Bronchial epithelial cell (primary cell): ENCODE measurements at regions not wholly inside any gene's neighbourhood (a gene's known extent, or its start where the extent isn't known, plus 50 kb on each side); places are given as distances from the start of the nearest gene placed in this dataset.
A peak's percentile ranks its signal among the peaks of the same experiment; 100 is the strongest.

ENCODE experiments used
- DNase-seq: peaks from one replicate; pipeline ENCODE4 v3.0.0-alpha.2; 2010; ENCODE audit warnings: low read depth
- FAIRE-seq: peaks from 2 replicates; lab custom pipeline; 2011; peaks lifted over from hg19 to GRCh38; lab: Jason Lieb, UNC
- H3K27me3 ChIP-seq: 2 replicates; pipeline ENCODE4 v1.5.1; 2011; ENCODE audit warnings: low read length; ENCODE audit not compliant: control insufficient read depth, insufficient read depth
- H3K36me3 ChIP-seq: 2 replicates; pipeline ENCODE4 v1.5.1; 2011; ENCODE audit warnings: low read length; ENCODE audit not compliant: control insufficient read depth, insufficient read depth
- H3K4me3 ChIP-seq: 2 replicates; pipeline ENCODE4 v1.5.1; 2011; ENCODE audit warnings: mild to moderate bottlenecking, low read depth, low read length, control low read depth
- CTCF ChIP-seq: IDR thresholded peaks from 2 replicates; pipeline ENCODE4 v1.5.1; 2011; ENCODE audit warnings: mild to moderate bottlenecking, moderate library complexity, low read length, control low read depth, inconsistent platforms; ENCODE audit not compliant: insufficient read depth, severe bottlenecking

DNA sequence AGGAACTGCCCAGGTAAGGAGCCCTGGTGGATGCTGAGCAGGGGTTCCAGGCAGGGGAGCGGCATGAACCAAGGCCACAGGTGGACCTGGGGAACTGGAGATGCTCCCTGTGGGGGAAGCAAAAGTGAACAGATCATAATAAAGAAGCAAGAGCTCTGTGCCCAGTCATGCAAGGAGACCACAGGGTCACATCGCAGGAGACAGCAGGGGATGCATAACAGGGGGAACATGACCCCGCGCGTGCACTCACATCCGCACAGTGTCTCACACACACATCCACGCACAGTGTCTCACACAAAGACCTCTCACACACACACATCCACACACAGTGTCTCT lies 473.3 kb upstream of the HS6ST1 start:
- DNase-seq (no peak), FAIRE-seq (no peak)

GRCh38 chr2:128792476-128793054 lies 473.9 kb upstream of the HS6ST1 start:
- FAIRE-seq: no peak
- TF ChIP-seq CTCF: no peak

More for the DNA sequence above, 473.3 kb upstream of the HS6ST1 start:
- H3K36me3 ChIP-seq: no peaks in the 10 kb centered on the region
- no peaks in the 10 kb centered on the region for H3K27me3 ChIP-seq
- H3K4me3 ChIP-seq: no peak overlapping the region
- no peak for TF ChIP-seq CTCF

DNA sequence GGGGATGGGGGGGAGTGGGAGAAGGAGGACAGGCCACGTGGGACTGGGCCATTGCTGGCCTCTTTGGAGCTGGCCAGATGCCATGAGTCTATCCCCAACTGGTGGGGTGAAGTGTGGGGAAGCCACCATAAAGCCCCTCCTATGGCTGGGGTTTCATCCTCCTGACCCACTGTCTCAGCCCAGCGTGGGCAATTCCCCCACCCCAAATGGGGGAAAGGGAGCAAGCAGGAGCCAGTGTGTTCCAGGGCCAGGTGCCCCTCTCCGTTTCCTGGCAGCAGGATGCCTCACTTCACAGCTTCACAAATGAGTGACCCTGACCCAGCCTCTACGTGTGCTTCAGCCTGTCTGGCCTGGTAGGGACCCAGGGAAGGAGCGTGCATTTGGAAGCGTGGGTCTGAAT lies 474.7 kb upstream of the HS6ST1 start:
- no peak for TF ChIP-seq CTCF
- Histone ChIP-seq H3K36me3 (no peaks in the 10 kb centered on the region), H3K27me3 (no peaks in the 10 kb centered on the region), H3K4me3 (no peak overlapping the region)
- FAIRE-seq (no peak), DNase-seq (no peak)

More at GRCh38 chr2:128792476-128793054, 473.9 kb upstream of the HS6ST1 start:
- Histone ChIP-seq H3K36me3 (no peaks in the 10 kb centered on the region), H3K27me3 (no peaks in the 10 kb centered on the region), H3K4me3 (no peak overlapping the region)
- DNase-seq: no peak

DNA sequence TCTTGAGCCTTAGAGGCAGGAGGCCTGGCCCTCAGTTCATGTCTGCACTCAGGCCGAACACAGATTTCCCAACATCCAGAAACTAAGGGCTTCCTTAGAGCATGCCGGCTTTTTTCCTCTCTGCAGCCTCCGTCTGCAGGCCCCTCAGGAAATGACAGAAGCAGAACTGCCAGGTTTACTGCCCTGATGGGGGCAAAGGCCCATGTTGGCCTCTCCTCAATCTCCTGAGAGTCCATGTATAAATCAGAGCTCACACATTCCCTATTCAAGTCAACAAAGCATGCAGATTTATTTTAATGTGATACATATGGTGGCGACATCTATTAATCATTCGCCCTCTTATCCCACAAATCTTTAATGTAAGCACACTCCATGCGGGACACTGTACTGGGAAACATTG lies 475.6 kb upstream of the HS6ST1 start:
- FAIRE-seq (no peak), DNase-seq (no peak)
- no peak overlapping the region for H3K4me3 ChIP-seq
- no peak for TF ChIP-seq CTCF
- no peaks in the 10 kb centered on the region for H3K27me3 ChIP-seq
- H3K36me3 ChIP-seq: no peaks in the 10 kb centered on the region

DNA sequence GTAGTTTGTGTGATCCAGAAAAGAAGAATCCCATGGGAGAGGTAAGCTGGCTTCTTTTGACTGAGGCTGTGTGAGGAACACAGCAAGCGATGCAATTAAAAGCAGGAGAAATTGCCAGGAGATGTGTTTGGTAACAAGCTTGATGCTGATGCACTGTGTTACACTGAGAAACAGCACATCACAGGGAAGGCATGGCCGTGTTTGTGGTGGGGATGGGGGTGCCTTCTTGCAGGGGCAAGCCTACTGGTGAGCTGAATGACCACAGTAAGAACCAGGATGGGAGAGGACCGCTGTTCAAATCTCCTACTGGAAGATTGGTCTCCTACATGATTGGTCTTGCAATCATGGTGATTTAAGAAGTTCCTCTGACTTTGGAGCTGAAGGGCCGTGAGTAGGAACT lies 477.7 kb upstream of the HS6ST1 start:
- H3K27me3 ChIP-seq: no peaks in the 10 kb centered on the region
- DNase-seq (no peak), FAIRE-seq (no peak)
- TF ChIP-seq CTCF: no peak
- H3K4me3 ChIP-seq: no peak overlapping the region
- H3K36me3 ChIP-seq: no peaks in the 10 kb centered on the region

GRCh38 chr2:128797092-128797491 lies 478.4 kb upstream of the HS6ST1 start:
- DNase-seq: no peak
- no peak for TF ChIP-seq CTCF
- H3K36me3 ChIP-seq: no peaks in the 10 kb centered on the region
- FAIRE-seq: peak; percentile 36
- H3K27me3 ChIP-seq: no peaks in the 10 kb centered on the region
- no peak overlapping the region for H3K4me3 ChIP-seq
